Mesodermal cell (in vitro differentiated cells): ENCODE measurements at regions not wholly inside any gene's neighbourhood (a gene's known extent, or its start where the extent isn't known, plus 50 kb on each side); places are given as distances from the start of the nearest gene placed in this dataset.

Source experiments
- H3K27ac ChIP-seq: 2 replicates; pipeline ENCODE4 v1.7.0; 2013; ENCODE audit warnings: mild to moderate bottlenecking, low read depth, low read length, moderate library complexity; ENCODE audit not compliant: severe bottlenecking
- H3K36me3 ChIP-seq: 2 replicates; pipeline ENCODE4 v1.7.1; 2013; ENCODE audit warnings: mild to moderate bottlenecking, low read length, moderate library complexity; ENCODE audit not compliant: control insufficient read depth, insufficient read depth
- H3K4me1 ChIP-seq: one replicate; pipeline ENCODE4 v1.7.1; 2013; ENCODE audit warnings: mild to moderate bottlenecking, low read length; ENCODE audit not compliant: insufficient read depth, control insufficient read depth, poor library complexity, severe bottlenecking
- H3K4me3 ChIP-seq: 2 replicates; pipeline ENCODE4 v1.7.0; 2013; ENCODE audit warnings: low read length, control low read depth, mild to moderate bottlenecking; ENCODE audit not compliant: insufficient read depth, poor library complexity, severe bottlenecking; ENCODE audit errors: extremely low read depth
- H3K9me3 ChIP-seq: 2 replicates; pipeline ENCODE4 v1.7.1; 2013; ENCODE audit warnings: mild to moderate bottlenecking, low read length, moderate library complexity; ENCODE audit not compliant: control insufficient read depth
- WGBS, 2 experiments: methylation state at CpG; one replicate each; pipeline ENCODE4 v1.1.5; 2013; ENCODE audit warnings: missing lambda C conversion rate in 2 of 2; ENCODE audit not compliant: insufficient coverage in 2 of 2; 5-methylcytosine and 5-hydroxymethylcytosine counted together

DNA sequence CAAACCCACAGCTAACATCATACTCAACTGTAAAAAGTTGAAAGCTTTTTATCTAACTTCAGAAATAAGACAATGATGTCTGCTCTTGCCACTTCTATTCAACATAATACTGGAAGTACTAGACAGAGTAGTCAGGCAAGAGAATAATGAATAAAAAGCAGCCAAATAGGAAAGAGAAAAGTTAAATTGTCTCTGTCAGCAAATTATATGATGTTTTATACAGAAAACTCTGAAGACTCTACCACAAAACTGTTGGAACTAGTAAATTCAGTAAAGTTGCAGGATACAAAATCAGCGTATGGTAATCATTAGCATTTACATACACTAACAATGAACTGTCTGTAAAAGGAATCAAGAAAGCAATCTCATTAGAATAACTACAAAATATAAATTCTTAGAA lies 752.9 kb upstream of the CT83 start:
- H3K9me3 ChIP-seq = no peaks in the 10 kb centered on the region
- no peak overlapping the region for H3K27ac ChIP-seq
- WGBS, 2 experiments = no CpG with 5 or more reads among the region's 1 CpG
- H3K36me3 ChIP-seq = no peaks in the 10 kb centered on the region
- H3K4me3 ChIP-seq = no peak overlapping the region
- no peaks in the 10 kb centered on the region for H3K4me1 ChIP-seq

DNA sequence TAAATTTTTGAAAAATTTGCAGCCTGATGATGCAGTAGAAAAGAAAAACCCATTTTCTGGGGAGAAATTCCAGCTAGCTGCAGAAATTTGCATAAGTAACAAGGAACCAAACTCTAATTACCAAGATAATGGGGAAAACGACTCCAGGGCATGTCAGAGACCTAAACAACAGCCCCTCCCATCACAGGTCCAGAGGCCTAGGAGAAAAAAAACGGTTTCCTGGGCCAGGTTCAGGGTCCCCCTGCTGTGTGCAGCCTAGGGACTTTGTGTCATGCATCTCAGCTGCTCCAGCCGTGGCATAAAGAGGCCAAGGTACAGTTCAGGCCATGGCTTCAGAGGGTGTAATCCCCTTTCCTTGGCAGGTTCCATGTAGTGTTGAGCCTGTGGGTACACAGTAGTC lies 733.7 kb upstream of the CT83 start:
- Histone ChIP-seq H3K9me3 (no peaks in the 10 kb centered on the region), H3K4me3 (no peak overlapping the region), H3K36me3 (no peaks in the 10 kb centered on the region), H3K27ac (no peak overlapping the region), H3K4me1 (no peaks in the 10 kb centered on the region)
- WGBS, 2 experiments = 13 to 42% methylated on average over 2 to 3 of the region's 3 CpGs

DNA sequence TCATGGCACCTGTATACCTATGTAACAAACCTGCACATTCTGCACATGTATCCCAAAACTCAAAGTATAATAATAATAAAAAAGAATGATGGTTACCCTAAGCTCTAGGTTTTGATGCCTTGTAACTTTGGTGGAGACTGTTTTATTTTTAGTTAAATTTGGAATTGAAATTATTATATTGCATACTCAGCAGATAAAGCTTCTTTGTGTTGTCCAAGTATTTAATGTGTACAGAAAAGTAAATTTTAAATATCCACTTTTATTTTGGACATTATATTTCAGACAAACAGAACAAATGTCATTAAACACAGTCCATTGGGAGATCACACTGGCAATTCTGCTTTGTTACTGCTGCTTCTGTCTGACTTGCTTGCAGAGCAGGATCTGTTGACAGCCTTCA lies 684.5 kb upstream of the CT83 start:
- no peaks in the 10 kb centered on the region for H3K9me3 ChIP-seq
- H3K36me3 ChIP-seq = no peaks in the 10 kb centered on the region
- no peaks in the 10 kb centered on the region for H3K4me1 ChIP-seq
- H3K4me3 ChIP-seq = no peak overlapping the region
- no peak overlapping the region for H3K27ac ChIP-seq

DNA sequence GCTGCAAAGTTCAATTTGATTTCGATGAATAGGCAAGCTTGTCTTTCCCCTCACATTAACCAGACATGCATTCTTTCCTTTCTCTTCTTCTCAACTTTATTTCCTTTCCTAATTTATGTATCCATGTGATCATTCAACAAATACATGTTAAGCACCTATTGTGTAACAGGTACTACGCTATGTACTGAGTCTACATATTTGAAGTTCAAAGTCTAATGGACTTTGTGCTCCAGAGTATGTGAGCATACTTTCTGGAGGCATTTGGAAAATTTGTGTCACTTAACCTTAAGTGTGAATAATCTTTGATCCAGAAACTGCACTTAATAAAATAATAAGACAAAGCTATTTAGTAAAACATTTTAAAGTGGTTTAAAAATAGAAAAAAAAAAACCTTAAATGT lies 675.3 kb upstream of the CT83 start:
- Histone ChIP-seq H3K4me3 (no peak overlapping the region), H3K9me3 (no peaks in the 10 kb centered on the region), H3K4me1 (no peaks in the 10 kb centered on the region), H3K27ac (no peak overlapping the region), H3K36me3 (no peaks in the 10 kb centered on the region)
- WGBS, 2 experiments = no CpG with 5 or more reads among the region's 2 CpGs

DNA sequence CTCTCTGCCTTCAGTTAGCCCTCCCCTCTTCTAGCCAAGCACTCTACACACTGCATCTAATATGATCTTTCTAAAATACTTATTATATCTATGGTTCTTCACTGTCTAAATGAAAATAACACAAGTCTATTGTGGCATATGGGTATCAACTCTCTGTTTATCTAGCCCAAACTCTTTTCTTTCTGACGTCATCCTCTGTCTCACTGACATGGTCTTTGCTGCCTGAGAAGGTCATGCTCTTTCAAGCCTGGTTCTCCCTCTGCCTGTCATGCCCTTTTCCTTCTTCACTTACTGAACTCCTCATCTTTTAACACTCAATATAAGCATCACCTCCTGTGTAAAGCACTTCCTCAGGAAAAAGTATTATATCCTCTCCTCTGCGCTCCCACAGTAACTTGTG lies 672.2 kb upstream of the CT83 start:
- no peak overlapping the region for H3K27ac ChIP-seq
- 83 to 100% methylated on average over 1 of the region's 2 CpGs for WGBS, 2 experiments
- no peaks in the 10 kb centered on the region for H3K4me1 ChIP-seq
- no peak overlapping the region for H3K4me3 ChIP-seq
- no peaks in the 10 kb centered on the region for H3K9me3 ChIP-seq
- no peaks in the 10 kb centered on the region for H3K36me3 ChIP-seq

DNA sequence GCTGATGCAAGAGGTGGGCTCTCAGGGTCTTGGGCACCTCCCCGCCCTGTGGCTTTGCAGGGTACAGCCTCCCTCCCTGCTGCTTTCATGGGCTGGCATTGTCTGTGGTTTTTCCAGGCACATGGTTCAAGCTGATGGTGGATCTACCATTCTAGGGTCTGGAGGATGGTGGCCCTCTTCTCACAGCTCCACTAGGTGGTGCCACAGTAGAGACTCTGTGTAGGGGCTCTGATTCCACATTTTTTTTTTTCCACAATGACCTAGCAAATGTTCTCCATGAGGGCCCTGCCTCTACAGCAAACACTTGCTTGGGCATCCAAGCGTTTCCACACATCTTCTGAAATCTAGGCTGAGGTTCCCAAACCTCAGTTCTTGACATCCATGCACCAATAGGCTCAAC lies 657.9 kb upstream of the CT83 start:
- Histone ChIP-seq H3K4me1 (no peaks in the 10 kb centered on the region), H3K4me3 (no peak overlapping the region), H3K9me3 (no peaks in the 10 kb centered on the region), H3K27ac (no peak overlapping the region), H3K36me3 (no peaks in the 10 kb centered on the region)
- WGBS, 2 experiments = 80% methylated on average over 1 of the region's 2 CpGs; no CpG with 5 or more reads in 1 of the 2 experiments

DNA sequence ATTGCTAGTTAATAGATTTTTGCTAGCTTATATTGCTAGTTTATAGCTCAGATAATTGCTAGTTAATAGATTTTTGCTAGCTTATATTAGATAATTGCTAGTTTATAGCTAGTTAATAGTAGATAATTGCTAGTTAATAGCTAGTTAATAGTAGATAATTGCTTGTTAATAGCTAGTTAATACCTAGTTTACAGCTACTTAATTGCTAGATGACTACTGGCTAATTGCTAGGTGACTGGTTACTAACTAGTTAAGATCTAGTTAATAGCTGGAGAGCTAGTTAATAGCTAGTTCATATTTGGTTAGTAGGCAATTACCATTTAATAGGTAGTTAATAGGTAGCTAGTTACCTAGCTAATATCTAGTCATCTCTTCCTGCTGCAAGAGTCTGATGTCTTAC lies 633.8 kb upstream of the CT83 start:
- no peaks in the 10 kb centered on the region for H3K9me3 ChIP-seq
- H3K4me1 ChIP-seq = no peaks in the 10 kb centered on the region
- H3K4me3 ChIP-seq = no peak overlapping the region
- H3K27ac ChIP-seq = no peak overlapping the region
- H3K36me3 ChIP-seq = no peaks in the 10 kb centered on the region

DNA sequence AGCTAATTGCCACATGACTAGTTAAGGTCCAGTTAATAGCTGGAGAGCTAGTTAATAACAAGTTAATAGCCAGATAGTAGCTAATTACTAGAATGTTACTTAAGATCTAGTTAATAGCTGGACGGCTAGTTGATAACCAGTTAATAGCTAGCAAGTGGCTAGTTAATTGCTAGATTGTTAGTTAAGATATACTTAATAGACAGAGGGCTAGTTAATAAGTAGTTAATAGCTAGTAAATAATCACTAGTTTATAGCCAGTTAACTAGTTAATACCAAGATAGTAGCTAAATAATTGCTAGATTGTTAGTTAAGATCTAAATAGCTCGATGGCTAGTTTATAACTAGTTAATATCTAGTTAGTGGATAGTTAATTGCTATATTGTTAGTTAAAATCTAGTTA lies 632.6 kb upstream of the CT83 start:
- WGBS, 2 experiments = 100% methylated on average over 1 of the region's 2 CpGs; no CpG with 5 or more reads in 1 of the 2 experiments
- Histone ChIP-seq H3K4me3 (no peak overlapping the region), H3K4me1 (no peaks in the 10 kb centered on the region)

DNA sequence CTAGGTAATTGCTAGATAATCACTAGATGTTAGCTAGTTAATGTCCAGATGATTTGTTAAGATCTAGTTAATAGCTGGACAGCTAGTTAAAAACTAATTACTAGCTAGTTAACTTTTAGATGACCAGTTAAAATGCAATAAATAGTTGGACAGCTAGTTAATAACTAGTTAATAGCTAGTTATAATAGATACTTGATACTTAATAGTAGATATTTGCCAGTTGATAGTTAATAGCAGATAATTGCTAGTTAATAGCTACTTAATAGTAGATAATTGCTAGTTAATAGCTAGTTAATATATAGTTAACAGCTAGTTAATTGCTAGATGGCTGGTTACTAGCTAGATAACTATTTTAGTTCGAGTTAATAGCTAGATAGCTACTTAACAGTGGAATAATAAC lies 631.4 kb upstream of the CT83 start:
- no CpG with 5 or more reads among the region's 1 CpG for WGBS, 2 experiments
- Histone ChIP-seq H3K4me3 (no peak overlapping the region), H3K9me3 (no peaks in the 10 kb centered on the region), H3K27ac (no peak overlapping the region), H3K4me1 (no peaks in the 10 kb centered on the region), H3K36me3 (no peaks in the 10 kb centered on the region)

More for the DNA sequence above, 632.6 kb upstream of the CT83 start:
- H3K9me3 ChIP-seq = no peaks in the 10 kb centered on the region
- H3K27ac ChIP-seq = no peak overlapping the region
- no peaks in the 10 kb centered on the region for H3K36me3 ChIP-seq

DNA sequence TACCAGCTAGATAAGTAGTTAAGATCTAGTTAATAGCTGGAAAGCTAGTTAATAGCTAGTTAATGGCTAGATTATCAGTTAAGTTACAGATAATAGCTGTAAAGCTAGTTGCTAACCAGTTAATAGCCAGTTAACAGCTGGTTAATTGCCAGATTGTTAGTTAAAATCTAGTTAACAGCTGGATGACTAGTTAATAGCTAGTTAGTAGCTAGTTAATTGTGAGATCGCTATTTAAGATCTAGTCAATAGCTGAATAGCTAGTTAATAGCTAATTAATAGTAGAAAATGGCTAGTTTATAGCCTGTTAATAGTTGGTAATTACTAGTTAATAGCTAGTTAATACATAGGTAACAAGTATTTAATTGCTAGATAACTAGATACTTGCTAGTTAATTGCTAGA lies 630.5 kb upstream of the CT83 start:
- H3K27ac ChIP-seq = no peak overlapping the region
- 100% methylated on average over 1 of the region's 1 CpG; no CpG with 5 or more reads in 1 of the 2 experiments for WGBS, 2 experiments
- H3K9me3 ChIP-seq = no peaks in the 10 kb centered on the region
- no peaks in the 10 kb centered on the region for H3K4me1 ChIP-seq
- no peak overlapping the region for H3K4me3 ChIP-seq
- H3K36me3 ChIP-seq = no peaks in the 10 kb centered on the region

DNA sequence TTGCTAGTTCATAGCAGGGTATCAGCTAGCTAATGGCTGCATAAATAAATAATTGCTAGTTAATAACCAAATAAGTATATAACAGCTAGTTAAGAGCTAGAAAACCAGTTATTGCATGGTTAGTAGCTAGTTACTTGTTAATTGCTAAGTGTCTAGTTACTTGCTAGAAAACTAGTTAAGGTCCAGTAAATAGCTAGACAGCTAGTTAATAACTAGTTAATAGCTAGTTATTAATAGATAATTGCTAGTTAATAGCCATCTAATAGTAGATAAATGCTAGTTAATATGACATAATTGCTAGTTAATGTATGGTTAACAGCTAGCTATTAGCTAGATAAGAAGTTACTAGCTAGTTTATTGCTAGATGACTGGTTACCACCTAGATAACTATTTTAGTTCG lies 629.9 kb upstream of the CT83 start:
- Histone ChIP-seq H3K4me3 (no peak overlapping the region), H3K27ac (no peak overlapping the region), H3K9me3 (no peaks in the 10 kb centered on the region), H3K36me3 (no peaks in the 10 kb centered on the region), H3K4me1 (no peaks in the 10 kb centered on the region)
- WGBS, 2 experiments = no CpG with 5 or more reads among the region's 1 CpG

DNA sequence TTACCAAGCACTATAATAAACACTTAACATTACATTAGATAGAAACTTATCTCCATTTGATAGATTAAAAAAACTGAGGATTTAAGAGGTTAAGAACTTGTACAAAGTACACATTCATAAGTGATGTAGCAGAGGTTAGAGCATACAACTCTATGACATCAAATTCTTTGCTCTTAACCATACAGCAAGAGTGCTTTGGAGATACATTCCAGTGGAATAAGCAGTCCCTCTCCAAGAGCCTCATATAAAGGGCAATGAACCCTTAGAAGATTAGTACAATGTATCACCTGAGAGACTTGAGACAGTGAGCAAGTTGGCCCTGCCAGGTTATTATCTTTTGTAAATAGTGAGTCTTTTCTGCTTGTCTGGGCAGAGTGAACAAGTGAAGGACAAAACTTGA lies 600.4 kb upstream of the CT83 start:
- Histone ChIP-seq H3K36me3 (no peaks in the 10 kb centered on the region), H3K4me3 (no peak overlapping the region), H3K27ac (no peak overlapping the region), H3K4me1 (no peaks in the 10 kb centered on the region), H3K9me3 (no peaks in the 10 kb centered on the region)
